Liver (tissue), 8 donors: ENCODE measurements at regions not wholly inside any gene's neighbourhood (a gene's known extent, or its start where the extent isn't known, plus 50 kb on each side); places are given as distances from the start of the nearest gene placed in this dataset.

ENCODE experiments used
- DNase-seq: peaks from one replicate; pipeline ENCODE4 v3.0.0-alpha.2; 2017; ENCODE audit warnings: low spot score
- H3K27ac ChIP-seq, 2 donors: one replicate each; pipeline ENCODE4 v1.7.0; 2013; ENCODE audit warnings: inconsistent platforms in 2 of 2, low read length in 2 of 2, control low read depth in 1 of 2, low read depth in 1 of 2, mild to moderate bottlenecking in 1 of 2
- H3K27me3 ChIP-seq, 4 donors: one replicate each; pipeline versions ENCODE4 v1.6.1 to v1.7.0; 2013; ENCODE audit warnings: low read length in 3 of 4, inconsistent platforms in 1 of 4, mild to moderate bottlenecking in 1 of 4, moderate library complexity in 1 of 4; ENCODE audit not compliant: control insufficient read depth in 4 of 4, insufficient read depth in 4 of 4
- H3K36me3 ChIP-seq, 4 donors: one replicate each; pipeline versions ENCODE4 v1.6.1 to v1.7.0; 2013; ENCODE audit warnings: low read length in 3 of 4, mild to moderate bottlenecking in 3 of 4, low read depth in 1 of 4, moderate library complexity in 1 of 4; ENCODE audit not compliant: control insufficient read depth in 4 of 4, insufficient read depth in 3 of 4
- H3K4me1 ChIP-seq, 4 donors: one replicate each; pipeline versions ENCODE4 v1.6.1 to v1.7.0; 2013; ENCODE audit warnings: low read length in 3 of 4, mild to moderate bottlenecking in 3 of 4, moderate library complexity in 1 of 4; ENCODE audit not compliant: control insufficient read depth in 4 of 4, insufficient read depth in 4 of 4
- H3K4me3 ChIP-seq, 3 donors: one replicate each; pipeline versions ENCODE4 v1.6.1 to v1.7.0; 2013; ENCODE audit warnings: low read length in 3 of 3, control low read depth in 1 of 3, low read depth in 1 of 3, mild to moderate bottlenecking in 1 of 3
- H3K9ac ChIP-seq, 2 donors: one replicate each; pipeline ENCODE4 v1.7.0; 2013; ENCODE audit warnings: low read length in 2 of 2, mild to moderate bottlenecking in 2 of 2, moderate library complexity in 2 of 2, control low read depth in 1 of 2, low read depth in 1 of 2
- H3K9me3 ChIP-seq, 4 donors: one replicate each; pipeline versions ENCODE4 v1.6.1 to v1.7.0; 2013; ENCODE audit warnings: low read length in 3 of 4; ENCODE audit not compliant: control insufficient read depth in 4 of 4
- CTCF ChIP-seq: fragments of 150-350 bp; IDR thresholded peaks from 2 replicates; pipeline ENCODE4 v1.5.1; 2017; ENCODE audit warnings: improper control_type of control experiment, low read depth, low read length; ENCODE audit not compliant: missing input control
- EGR1 ChIP-seq, 2 donors: IDR thresholded peaks; 2 replicates each; pipeline ENCODE4 v1.6.1; 2016 to 2018; ENCODE audit warnings: antibody characterized with exemption in 2 of 2, low read depth in 2 of 2
- FOXA1 ChIP-seq: IDR thresholded peaks from 2 replicates; pipeline ENCODE4 v1.6.1; 2016; ENCODE audit warnings: antibody characterized with exemption
- FOXA2 ChIP-seq: IDR thresholded peaks from 2 replicates; pipeline ENCODE4 v1.6.1; 2016; ENCODE audit warnings: antibody characterized with exemption
- GABPA ChIP-seq, 2 donors: IDR thresholded peaks in 1 of 2; conservative IDR thresholded peaks in 1 of 2; 2 replicates each; pipeline ENCODE4 v1.6.1; 2016; ENCODE audit warnings: antibody characterized with exemption in 2 of 2, mild to moderate bottlenecking in 1 of 2, moderate library complexity in 1 of 2
- HNF4A ChIP-seq, 2 donors: conservative IDR thresholded peaks; 2 replicates each; pipeline ENCODE4 v1.6.1; 2016; ENCODE audit warnings: antibody characterized with exemption in 2 of 2, mild to moderate bottlenecking in 2 of 2
- HNF4G ChIP-seq: IDR thresholded peaks from 2 replicates; pipeline ENCODE4 v1.6.1; 2016; ENCODE audit warnings: antibody characterized with exemption
- JUND ChIP-seq, 2 donors: IDR thresholded peaks; 2 replicates each; pipeline ENCODE4 v1.6.1; 2016; ENCODE audit warnings: antibody characterized with exemption in 2 of 2
- MAX ChIP-seq: IDR thresholded peaks from 2 replicates; pipeline ENCODE4 v1.6.1; 2016; ENCODE audit warnings: antibody characterized with exemption
- NR2F2 ChIP-seq: IDR thresholded peaks from 2 replicates; pipeline ENCODE4 v1.6.1; 2016; ENCODE audit warnings: antibody characterized with exemption
- RAD21 ChIP-seq, 2 donors: IDR thresholded peaks; 2 replicates each; pipeline ENCODE4 v1.6.1; 2016; ENCODE audit warnings: antibody characterized with exemption in 2 of 2, mild to moderate bottlenecking in 2 of 2
- REST ChIP-seq: IDR thresholded peaks from 2 replicates; pipeline ENCODE4 v1.6.1; 2016; ENCODE audit warnings: antibody characterized with exemption, mild to moderate bottlenecking
- RXRA ChIP-seq, 2 donors: IDR thresholded peaks; 2 replicates each; pipeline ENCODE4 v1.6.1; 2017 to 2018; ENCODE audit warnings: antibody characterized with exemption in 2 of 2, mild to moderate bottlenecking in 1 of 2
- SP1 ChIP-seq: IDR thresholded peaks from 2 replicates; pipeline ENCODE4 v1.6.1; 2018; ENCODE audit warnings: antibody characterized with exemption, mild to moderate bottlenecking
- TAF1 ChIP-seq: conservative IDR thresholded peaks from 2 replicates; pipeline ENCODE4 v1.6.1; 2016; ENCODE audit warnings: antibody characterized with exemption, mild to moderate bottlenecking
- YY1 ChIP-seq: IDR thresholded peaks from 2 replicates; pipeline ENCODE4 v1.6.1; 2016; ENCODE audit warnings: antibody characterized with exemption, mild to moderate bottlenecking
- ZBTB33 ChIP-seq: IDR thresholded peaks from 2 replicates; pipeline ENCODE4 v1.6.1; 2016; ENCODE audit warnings: antibody characterized with exemption
- WGBS: extraction: QIAGEN DNeasy Blood & Tissue Kit; methylation state at CpG from one replicate; pipeline ENCODE4 v1.1.7; 2013; 5-methylcytosine and 5-hydroxymethylcytosine counted together
- TF ChIP-seq, protein P1 (sequence below): IDR thresholded peaks from 2 replicates; pipeline ENCODE4 v1.6.1; 2016; ENCODE audit warnings: antibody characterized with exemption
- donor health status: healthy.
- donor health status: healthy.
- donor health status: healthy.
- donor health status: healthy.
- donor health status: healthy.

DNA sequence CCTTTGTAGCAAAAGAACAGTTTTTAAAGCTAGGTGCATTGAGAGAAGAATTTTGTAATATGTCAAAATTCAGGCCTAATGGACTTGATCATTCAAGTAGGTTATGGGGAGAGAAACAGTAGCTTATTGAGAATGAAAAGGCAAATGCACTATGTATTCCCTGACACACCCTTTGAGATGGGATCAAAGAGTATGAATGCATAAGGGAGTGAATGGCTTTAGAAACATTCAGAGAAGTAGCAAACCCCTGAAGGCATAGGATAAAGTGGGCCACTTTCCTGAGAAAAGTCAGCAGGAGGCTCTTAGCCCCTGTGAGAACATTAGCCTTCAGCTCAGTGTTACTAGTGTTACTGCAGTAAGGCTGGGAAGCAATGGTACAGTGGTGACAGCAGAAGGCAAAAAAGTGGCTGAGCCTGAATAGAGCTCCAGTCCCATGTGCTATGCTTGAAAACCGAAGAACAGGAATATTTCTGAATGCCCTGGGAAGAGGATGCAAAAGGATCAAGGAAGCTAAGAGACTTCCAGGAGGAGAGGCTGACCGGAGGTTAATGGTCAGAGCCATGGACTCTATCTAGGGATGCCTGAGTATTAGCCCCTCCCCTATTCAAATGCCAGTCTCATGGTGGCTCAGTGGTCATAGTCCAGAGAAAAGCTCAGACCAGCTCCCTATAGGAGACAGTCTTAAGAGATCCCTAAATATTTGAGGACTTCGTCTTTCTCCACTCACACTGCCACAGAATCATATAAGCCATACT lies 218.2 kb upstream of the SGO1 start:
- no peak for DNase-seq
- H3K4me1 ChIP-seq: no peaks in the 10 kb centered on the region
- peaks cover 0 to 3% (median 0%) of the 10 kb centered on the region in 4 donors for H3K36me3 ChIP-seq
- 83% methylated on average over 3 of the region's 3 CpGs for WGBS
- no peak overlapping the region for H3K4me3 ChIP-seq
- no peak overlapping the region for H3K27ac ChIP-seq
- TF ChIP-seq NR2F2: no peak
- TF ChIP-seq TAF1: no peak
- TF ChIP-seq RAD21 (IDR thresholded peaks at IDR 0.05): no peak
- TF ChIP-seq RXRA (IDR thresholded peaks at IDR 0.05): no peak
- TF ChIP-seq, protein P1, sequence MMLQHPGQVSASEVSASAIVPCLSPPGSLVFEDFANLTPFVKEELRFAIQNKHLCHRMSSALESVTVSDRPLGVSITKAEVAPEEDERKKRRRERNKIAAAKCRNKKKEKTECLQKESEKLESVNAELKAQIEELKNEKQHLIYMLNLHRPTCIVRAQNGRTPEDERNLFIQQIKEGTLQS: no peak
- no peak for TF ChIP-seq HNF4G
- TF ChIP-seq FOXA1: no peak
- no peak for TF ChIP-seq FOXA2
- TF ChIP-seq MAX: no peak
- no peak for TF ChIP-seq HNF4A (conservative IDR thresholded peaks at IDR 0.05)
- no peak for TF ChIP-seq CTCF
- no peak for TF ChIP-seq JUND (IDR thresholded peaks at IDR 0.05)
- TF ChIP-seq YY1: no peak
- no peak for TF ChIP-seq GABPA (IDR thresholded peaks at IDR 0.05 in 1 of 2, conservative IDR thresholded peaks at IDR 0.05 in 1 of 2)
- TF ChIP-seq REST: no peak
- no peak for TF ChIP-seq EGR1 (IDR thresholded peaks at IDR 0.05; ENCODE audit: low read depth in 2 of 2)
- TF ChIP-seq ZBTB33: no peak
- no peak for TF ChIP-seq SP1
- H3K9me3 ChIP-seq: no peaks in the 10 kb centered on the region
- H3K27me3 ChIP-seq: no peaks in the 10 kb centered on the region
- H3K9ac ChIP-seq: no peak overlapping the region
